ENCODE measurements at regions not wholly inside any gene's neighbourhood (a gene's known extent, or its start where the extent isn't known, plus 50 kb on each side); places are given as distances from the start of the nearest gene placed in this dataset.
"Not testable (repeated sequence)": the region's sequence is repeated elsewhere in the genome, so short reads cannot be mapped to it uniquely, and the experiment has no call there.

DNA sequence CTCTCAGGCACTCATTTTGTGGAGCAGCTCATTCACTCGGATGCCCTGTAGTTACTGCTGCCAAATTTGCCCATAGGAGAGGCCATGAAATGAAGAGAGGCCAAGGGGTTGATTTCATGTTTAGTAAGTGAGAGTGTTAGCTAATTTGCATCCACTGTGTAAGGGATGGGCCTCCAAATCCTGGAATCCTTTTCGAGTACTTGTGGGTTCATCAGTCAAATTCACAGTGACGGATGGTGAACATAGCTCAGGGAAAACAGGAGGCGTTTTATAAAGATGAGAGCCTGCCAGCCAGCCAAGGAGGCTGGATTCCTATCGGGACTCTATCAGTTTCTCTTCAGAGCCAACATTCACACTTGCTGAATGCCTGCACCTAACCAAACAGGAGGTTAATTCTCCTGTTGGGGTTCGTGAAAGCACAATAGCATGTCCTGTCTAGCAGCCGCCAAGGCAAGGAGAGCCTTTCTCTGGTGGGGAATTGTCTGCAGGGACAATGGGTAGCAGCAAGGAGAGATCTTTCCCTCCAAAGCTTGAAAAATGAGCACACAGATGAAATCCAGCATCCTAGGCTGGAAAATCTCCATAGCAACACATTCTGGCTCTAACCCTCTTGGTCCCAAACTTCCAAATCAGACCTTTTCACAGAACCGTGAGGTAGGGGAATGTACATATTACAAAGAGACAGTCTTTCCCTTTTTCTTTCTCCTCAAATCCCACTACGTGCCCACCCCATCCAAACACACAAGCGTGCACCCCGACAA, 231.4 kb upstream of the ECI2 start:
- DNase-seq = no peak

DNA sequence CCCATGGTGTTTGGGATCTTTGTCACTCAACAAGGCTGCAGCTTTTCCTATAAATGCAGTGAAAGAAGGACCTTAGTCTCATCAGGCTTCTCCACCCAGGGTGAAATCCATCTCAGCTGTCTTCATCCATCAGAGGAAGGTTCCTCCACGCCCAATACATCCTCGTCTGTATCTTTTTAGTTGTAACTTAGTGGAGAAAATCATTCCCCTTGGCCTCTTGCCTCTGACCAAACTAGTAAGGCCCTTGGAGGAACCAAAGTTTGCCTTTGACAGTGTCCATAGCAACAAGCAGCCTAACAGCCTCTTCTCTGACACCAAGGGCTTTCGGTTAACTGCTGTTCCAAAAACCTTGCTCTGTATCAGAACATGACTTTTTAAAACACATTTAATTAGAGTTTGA, 230.3 kb upstream of the ECI2 start:
- no peak for DNase-seq

DNA sequence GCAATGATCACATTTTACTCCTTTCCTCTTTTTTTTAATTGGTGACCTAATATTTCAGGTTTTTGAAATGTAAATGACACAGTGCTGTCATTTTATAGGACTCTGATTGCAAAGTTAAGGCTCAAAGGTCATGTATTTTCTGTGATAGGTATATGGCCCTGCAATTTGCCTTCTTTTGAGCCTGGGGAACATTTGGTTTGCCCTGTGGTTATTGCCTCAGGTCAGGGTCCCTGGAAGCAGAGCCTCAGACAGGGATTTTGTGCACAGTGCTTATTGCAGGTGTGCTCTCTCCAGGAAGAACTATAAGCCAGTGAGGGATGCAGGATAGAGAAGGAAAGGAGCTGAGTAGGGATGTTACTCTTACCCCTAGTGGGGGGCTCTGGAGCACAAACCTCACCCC, 229.3 kb upstream of the ECI2 start:
- DNase-seq = no peak

- DNase-seq = no peak
Measured at GRCh38 chr6:4364172-4364571, 228.8 kb upstream of the ECI2 start.

DNA sequence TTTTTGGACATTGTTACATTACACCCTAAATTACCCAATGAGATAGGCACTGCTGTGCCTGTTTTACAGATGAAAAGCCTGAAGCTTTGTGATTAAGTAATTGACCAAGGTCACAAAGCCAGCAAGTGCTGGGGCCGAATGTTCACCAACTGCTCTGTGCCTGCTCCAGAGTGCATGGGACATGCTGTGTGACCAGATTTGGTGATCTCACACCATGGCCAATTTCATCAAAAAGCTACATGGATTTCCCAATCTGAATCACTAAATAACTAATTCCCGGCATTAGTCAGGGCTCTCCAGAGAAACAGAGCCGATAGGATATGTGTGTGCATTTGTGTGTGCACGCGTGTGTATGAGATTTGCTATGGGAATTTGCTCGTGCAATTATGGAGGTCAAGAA, 228.3 kb upstream of the ECI2 start:
- DNase-seq = no peak

DNA sequence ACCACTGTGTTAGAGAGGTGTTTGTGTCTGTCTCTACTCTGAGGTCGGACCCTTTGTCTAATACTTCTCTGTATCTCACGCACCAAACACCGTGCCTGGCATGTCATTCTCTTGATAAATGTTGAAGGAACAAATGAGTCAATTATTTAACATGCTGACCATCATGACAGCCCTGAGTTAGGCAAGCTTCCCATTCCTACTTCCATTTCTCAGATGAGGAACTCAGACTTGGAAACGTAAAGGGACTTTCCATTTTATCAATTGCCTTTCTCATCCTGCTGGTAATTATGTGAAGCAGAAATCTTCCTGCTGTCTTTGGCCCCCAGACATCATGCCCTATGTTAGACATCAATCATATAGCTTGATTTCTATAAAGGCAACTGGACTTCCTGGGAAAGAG, 227.0 kb upstream of the ECI2 start:
- no peak for DNase-seq

GRCh38 chr6:4360920-4361319, 225.5 kb upstream of the ECI2 start:
- DNase-seq = no peak

DNA sequence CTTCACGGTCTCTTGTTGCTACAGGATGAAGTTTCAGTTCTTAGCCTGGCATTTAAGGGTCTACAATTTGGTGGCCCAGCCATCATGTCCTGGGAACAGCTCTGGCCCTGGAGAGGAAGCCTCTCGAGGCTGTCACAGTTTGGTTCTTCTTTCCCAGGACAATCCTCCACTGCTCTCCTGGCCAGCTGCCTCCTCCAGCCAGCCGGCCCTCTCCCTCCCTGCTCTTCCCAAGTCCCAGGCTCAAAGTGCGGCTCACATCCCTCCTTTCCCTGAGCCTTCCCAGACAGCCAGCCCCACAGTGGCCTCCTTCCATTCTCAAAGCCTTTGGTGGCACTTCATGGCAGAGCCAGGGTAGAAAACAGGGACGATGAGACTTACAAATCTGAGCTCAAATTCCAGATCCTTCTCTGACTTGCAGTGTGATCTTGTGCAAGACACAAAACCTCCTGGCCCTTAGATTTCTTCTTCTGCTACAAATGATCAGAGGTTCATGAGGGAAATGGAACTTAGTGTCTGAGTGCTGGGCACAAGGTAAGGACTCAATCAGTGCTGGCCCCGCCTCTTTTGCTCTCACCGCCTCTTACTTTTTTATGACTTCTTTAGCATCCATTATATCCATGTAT, 223.8 kb upstream of the ECI2 start:
- no peak for DNase-seq

GRCh38 chr6:4358414-4359107, 223.2 kb upstream of the ECI2 start:
- DNase-seq = peak; percentile 95

DNA sequence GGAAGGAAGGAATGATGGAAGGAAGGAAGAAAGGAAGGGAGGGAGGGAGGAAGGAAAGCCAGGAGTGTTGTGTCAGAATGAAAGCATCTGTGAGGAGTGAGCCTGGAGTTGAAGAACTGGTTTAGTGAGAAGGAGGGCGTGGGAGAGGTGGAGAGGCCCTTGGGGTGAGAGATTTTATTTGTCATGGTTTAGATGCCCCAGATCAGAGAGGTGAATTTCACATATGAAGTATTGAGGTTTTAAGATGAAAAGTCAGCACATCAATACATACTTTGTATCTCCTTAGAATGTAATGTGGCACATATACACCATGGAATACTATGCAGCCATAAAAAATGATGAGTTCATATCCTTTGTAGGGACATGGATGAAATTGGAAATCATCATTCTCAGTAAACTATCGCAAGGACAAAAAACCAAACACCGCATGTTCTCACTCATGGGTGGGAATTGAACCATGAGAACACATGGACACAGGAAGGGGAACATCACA, 222.3 kb upstream of the ECI2 start:
- not testable (repeated sequence) for DNase-seq

GRCh38 chr6:4356899-4357659, 221.7 kb upstream of the ECI2 start:
- DNase-seq = no peak

DNA sequence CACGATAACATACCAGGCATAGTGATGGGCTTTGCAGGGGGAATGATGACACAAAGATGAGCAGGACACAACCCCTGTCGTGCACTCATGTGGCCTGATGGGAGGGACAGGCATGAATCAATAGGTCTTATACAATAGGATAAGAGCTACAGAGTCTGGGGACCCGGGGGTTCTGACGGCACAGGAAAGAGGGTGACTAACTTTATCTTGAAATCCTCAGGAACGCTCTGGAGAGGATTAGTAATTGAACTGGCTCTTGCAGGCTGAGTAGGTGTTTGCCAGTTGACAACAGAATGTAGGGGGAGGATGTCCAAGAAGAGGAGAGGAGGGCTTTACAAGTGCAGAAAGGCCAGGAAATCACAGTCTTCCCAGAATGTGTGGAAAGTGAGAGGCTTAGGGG, 219.9 kb upstream of the ECI2 start:
- DNase-seq = peak; percentile 33

- no peak for DNase-seq
Measured at GRCh38 chr6:4354181-4354580, 218.8 kb upstream of the ECI2 start.

DNA sequence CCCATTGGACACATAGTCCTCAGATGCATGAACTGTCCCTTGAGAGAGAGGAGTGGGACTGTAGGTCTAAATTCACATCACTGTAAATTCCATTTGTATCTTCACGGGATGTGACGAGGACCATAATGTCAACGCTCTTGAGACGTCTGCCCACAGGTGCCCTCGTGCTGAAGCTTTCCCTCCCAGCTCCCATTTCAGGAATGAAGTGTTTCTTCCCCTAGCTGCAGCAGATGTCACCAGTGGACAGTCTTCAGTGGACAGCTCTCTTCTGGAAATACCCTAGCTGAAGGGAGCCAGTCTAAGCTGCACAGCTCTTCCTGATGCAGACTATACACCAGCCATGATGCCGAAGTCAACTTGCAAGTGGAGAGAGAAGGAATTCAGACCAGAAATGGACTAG, 217.4 kb upstream of the ECI2 start:
- no peak for DNase-seq

DNA sequence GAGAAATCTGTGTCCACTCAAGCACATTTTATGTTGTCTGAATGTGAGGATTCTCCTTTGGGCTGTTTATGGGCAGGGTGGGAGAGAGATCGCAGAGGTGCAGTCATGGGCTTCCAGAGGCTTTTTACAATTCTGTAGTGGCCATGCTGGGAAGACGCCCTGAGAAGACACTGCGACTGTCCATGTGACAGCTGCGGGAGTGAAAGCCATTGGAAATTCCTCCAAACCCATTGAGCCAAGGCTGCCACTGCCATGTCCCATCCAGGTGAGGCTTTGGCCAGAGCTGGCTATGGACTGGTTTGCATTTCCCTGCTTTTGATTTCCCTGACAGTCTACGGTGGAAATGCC, 216.9 kb upstream of the ECI2 start:
- DNase-seq = no peak

- DNase-seq = peak; percentile 61
Measured at GRCh38 chr6:4351520-4352321, 216.3 kb upstream of the ECI2 start.

DNA sequence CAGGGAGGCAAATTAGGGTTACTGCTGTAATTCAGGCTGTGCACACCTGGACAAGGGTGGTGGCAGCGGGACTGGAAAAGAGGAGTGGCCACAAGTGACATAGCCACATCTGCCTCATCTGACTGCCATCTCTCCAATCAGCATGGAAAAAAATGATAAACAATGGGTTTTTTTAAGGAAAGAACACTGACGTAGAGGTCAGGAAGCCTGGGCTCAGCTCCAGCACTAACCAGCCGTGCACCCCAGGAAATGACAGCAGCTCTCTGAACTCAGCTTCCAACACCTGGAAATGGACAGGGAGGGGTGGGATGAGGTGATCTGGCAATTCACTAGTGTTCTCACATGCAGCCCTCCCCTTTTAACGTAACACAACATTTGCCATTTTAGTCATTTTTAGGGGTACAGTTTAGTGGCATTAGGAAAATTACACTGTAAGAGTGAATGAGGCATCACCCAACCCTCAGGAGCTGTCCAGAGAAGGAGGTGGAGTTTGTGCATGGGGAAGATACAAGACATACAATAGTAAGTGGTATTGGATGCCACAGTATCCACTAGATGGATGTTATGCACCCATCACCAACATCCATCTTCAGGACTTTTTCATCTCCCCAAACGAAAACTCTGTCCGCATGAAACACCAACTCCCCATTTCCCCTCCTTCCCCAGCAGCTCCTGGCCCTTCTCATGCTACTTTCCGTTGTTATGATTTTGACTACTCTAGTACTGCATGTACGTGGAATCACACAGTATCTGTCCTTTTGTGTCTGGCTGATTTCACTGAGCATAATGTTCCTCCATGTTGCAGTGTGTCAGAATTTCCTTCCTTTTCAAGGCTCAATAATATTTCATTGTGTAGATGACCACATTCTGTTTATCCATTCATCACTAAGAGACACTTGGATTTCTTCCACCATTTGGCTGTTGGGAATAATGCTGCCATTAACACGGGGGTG, 215.5 kb upstream of the ECI2 start:
- no peak for DNase-seq

DNA sequence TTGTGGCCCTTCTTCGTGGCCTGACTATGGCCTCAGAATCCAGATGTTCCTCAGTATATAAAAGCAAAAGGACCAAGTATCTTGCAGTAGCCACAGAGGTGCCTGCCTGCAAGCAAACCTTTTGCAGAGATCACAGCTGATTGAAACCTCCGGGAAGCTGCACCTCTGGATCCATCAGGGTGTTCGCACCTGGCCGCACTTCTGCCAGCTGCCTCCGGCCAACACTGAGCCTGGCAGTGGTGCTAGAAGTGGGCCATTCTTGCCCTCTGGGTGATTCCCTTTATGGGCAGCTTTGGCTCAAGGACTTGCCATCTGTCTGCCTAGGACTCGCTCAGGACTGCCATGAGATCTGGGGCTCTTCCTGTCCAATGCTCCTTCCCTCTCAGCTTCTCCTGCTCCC, 214.6 kb upstream of the ECI2 start:
- DNase-seq = no peak

GRCh38 chr6:4349323-4349722, 213.9 kb upstream of the ECI2 start:
- no peak for DNase-seq

DNA sequence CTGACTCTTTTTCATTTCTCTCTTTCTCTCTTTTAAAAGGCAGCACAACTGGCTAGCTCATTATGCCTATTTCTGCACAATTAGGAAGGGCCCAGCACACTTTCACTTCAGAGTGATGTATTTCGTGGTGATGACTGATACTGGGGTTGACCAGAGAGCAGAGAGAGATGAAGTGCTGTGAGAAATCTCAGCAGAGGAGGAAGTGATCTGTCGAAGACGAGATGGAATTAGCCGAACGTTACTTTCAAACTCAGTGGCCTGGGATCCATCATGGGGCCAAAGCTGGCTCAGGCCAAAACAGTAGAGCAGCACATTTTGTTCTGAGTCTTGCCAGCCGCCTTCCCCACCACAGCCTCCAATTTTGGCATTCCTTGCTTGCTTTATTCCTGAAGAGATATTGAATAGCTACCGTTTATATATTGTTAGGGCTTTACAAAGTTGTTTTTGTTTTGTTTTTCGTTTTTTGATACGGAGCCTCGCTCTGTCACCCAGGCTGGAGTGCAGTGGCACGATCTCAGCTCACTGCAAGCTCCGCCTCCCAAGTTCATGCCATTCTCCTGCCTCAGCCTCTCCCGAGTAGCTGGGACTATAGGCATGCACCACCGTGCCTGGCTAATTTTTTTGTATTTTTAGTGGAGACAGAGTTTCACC, 213.2 kb upstream of the ECI2 start:
- DNase-seq = no peak

GRCh38 chr6:4347877-4348276, 212.5 kb upstream of the ECI2 start:
- DNase-seq = no peak

Data from GOT3 (cell line).